ENCODE measurements at regions not wholly inside any gene's neighbourhood (a gene's known extent, or its start where the extent isn't known, plus 50 kb on each side); places are given as distances from the start of the nearest gene placed in this dataset.
"Not testable (repeated sequence)": the region's sequence is repeated elsewhere in the genome, so short reads cannot be mapped to it uniquely, and the experiment has no call there.

GRCh38 chr12:25365340-25365730 lies 114.6 kb upstream of the KRAS start:
- DNase-seq (ENCODE audit: low read depth): no peak
- Histone ChIP-seq H3K36me3 (ENCODE audit: control insufficient read depth, insufficient read depth, low read length) (no peaks in the 10 kb centered on the region), H3K27me3 (ENCODE audit: control insufficient read depth, insufficient read depth, low read length) (no peaks in the 10 kb centered on the region), H3K4me3 (ENCODE audit: low read depth, low read length) (no peak overlapping the region)
- TF ChIP-seq, protein P1, sequence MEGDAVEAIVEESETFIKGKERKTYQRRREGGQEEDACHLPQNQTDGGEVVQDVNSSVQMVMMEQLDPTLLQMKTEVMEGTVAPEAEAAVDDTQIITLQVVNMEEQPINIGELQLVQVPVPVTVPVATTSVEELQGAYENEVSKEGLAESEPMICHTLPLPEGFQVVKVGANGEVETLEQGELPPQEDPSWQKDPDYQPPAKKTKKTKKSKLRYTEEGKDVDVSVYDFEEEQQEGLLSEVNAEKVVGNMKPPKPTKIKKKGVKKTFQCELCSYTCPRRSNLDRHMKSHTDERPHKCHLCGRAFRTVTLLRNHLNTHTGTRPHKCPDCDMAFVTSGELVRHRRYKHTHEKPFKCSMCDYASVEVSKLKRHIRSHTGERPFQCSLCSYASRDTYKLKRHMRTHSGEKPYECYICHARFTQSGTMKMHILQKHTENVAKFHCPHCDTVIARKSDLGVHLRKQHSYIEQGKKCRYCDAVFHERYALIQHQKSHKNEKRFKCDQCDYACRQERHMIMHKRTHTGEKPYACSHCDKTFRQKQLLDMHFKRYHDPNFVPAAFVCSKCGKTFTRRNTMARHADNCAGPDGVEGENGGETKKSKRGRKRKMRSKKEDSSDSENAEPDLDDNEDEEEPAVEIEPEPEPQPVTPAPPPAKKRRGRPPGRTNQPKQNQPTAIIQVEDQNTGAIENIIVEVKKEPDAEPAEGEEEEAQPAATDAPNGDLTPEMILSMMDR (IDR thresholded peaks at IDR 0.05; ENCODE audit: insufficient read depth, low read length, poor library complexity, severe bottlenecking): no peak

- no peak for DNase-seq (ENCODE audit: low read depth)
- Histone ChIP-seq H3K36me3 (ENCODE audit: control insufficient read depth, insufficient read depth, low read length) (no peaks in the 10 kb centered on the region), H3K27me3 (ENCODE audit: control insufficient read depth, insufficient read depth, low read length) (no peaks in the 10 kb centered on the region), H3K4me3 (ENCODE audit: low read depth, low read length) (no peak overlapping the region)
- TF ChIP-seq, protein P1 (IDR thresholded peaks at IDR 0.05; ENCODE audit: insufficient read depth, low read length, poor library complexity, severe bottlenecking): no peak
These were observed 114.0 kb upstream of the KRAS start for GRCh38 chr12:25364529-25365339.

GRCh38 chr12:25362646-25363045 lies 111.9 kb upstream of the KRAS start:
- H3K36me3 ChIP-seq (ENCODE audit: control insufficient read depth, insufficient read depth, low read length): no peaks in the 10 kb centered on the region
- DNase-seq (ENCODE audit: low read depth): no peak
- H3K4me3 ChIP-seq (ENCODE audit: low read depth, low read length): no peak overlapping the region
- no peaks in the 10 kb centered on the region for H3K27me3 ChIP-seq (ENCODE audit: control insufficient read depth, insufficient read depth, low read length)
- TF ChIP-seq, protein P1 (IDR thresholded peaks at IDR 0.05; ENCODE audit: insufficient read depth, low read length, poor library complexity, severe bottlenecking): no peak

GRCh38 chr12:25361511-25361910 lies 110.8 kb upstream of the KRAS start:
- Histone ChIP-seq H3K4me3 (ENCODE audit: low read depth, low read length) (no peak overlapping the region), H3K27me3 (ENCODE audit: control insufficient read depth, insufficient read depth, low read length) (no peaks in the 10 kb centered on the region), H3K36me3 (ENCODE audit: control insufficient read depth, insufficient read depth, low read length) (no peaks in the 10 kb centered on the region)
- no peak for DNase-seq (ENCODE audit: low read depth)
- TF ChIP-seq, protein P1 (IDR thresholded peaks at IDR 0.05; ENCODE audit: insufficient read depth, low read length, poor library complexity, severe bottlenecking): no peak

GRCh38 chr12:25357595-25357994 lies 106.9 kb upstream of the KRAS start:
- no peaks in the 10 kb centered on the region for H3K27me3 ChIP-seq (ENCODE audit: control insufficient read depth, insufficient read depth, low read length)
- no peaks in the 10 kb centered on the region for H3K36me3 ChIP-seq (ENCODE audit: control insufficient read depth, insufficient read depth, low read length)
- no peak for DNase-seq (ENCODE audit: low read depth)
- no peak overlapping the region for H3K4me3 ChIP-seq (ENCODE audit: low read depth, low read length)
- TF ChIP-seq, protein P1 (IDR thresholded peaks at IDR 0.05; ENCODE audit: insufficient read depth, low read length, poor library complexity, severe bottlenecking): no peak

DNA sequence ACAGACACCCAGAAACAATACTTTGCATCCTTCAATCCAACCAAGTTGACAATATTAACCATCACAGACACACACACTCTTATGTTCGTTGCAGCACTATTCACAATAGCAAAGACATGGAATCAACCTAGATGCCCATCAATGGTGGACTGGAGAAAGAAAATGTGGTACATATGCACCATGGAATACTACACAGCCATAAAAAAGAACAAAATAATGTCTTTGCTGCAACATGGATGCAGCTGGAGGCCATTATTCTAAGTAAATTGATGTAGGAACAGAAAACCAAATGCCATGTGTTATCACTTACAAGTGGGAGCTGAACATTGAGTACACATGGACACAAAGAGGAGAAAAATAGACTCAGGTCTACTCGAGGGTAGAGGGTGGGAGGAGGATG lies 102.2 kb upstream of the KRAS start:
- H3K27me3 ChIP-seq (ENCODE audit: control insufficient read depth, insufficient read depth, low read length); H3K36me3 ChIP-seq (ENCODE audit: control insufficient read depth, insufficient read depth, low read length); DNase-seq (ENCODE audit: low read depth); H3K4me3 ChIP-seq (ENCODE audit: low read depth, low read length): not testable (repeated sequence)

All from kidney epithelial cell (primary cell).